PFSK-1 (cell line): ENCODE measurements at regions not wholly inside any gene's neighbourhood (a gene's known extent, or its start where the extent isn't known, plus 50 kb on each side); places are given as distances from the start of the nearest gene placed in this dataset.

Source experiments
- FOXP2 ChIP-seq: optimal IDR thresholded peaks from 2 replicates; pipeline ENCODE3; 2011; ENCODE audit warnings: borderline replicate concordance, control low read depth, inconsistent platforms; ENCODE audit not compliant: insufficient read depth; ENCODE audit errors: extremely low read length, extremely low read depth
- POLR2AphosphoS5 ChIP-seq: IDR thresholded peaks from 2 replicates; pipeline ENCODE4 v1.6.1; 2012; ENCODE audit warnings: low read depth, mild to moderate bottlenecking, control low read depth, low read length, moderate library complexity
- SIN3A ChIP-seq: IDR thresholded peaks from 2 replicates; pipeline ENCODE4 v1.6.1; 2012; ENCODE audit warnings: mild to moderate bottlenecking, low read length, moderate library complexity, borderline replicate concordance; ENCODE audit not compliant: insufficient read depth
- TAF1 ChIP-seq: IDR thresholded peaks from 2 replicates; pipeline ENCODE4 v1.6.1; 2012; ENCODE audit warnings: low read length, control low read depth, borderline replicate concordance; ENCODE audit not compliant: insufficient read depth
- TF ChIP-seq, protein P1 (sequence below), 2 experiments: IDR thresholded peaks; 2 replicates each; pipeline versions ENCODE4 v1.6.1 to v1.8.0; 2011 to 2012; ENCODE audit warnings: low read depth in 2 of 2, low read length in 2 of 2, control low read depth in 1 of 2, inconsistent platforms in 1 of 2, mild to moderate bottlenecking in 1 of 2, moderate library complexity in 1 of 2; ENCODE audit not compliant: insufficient read depth in 1 of 2

DNA sequence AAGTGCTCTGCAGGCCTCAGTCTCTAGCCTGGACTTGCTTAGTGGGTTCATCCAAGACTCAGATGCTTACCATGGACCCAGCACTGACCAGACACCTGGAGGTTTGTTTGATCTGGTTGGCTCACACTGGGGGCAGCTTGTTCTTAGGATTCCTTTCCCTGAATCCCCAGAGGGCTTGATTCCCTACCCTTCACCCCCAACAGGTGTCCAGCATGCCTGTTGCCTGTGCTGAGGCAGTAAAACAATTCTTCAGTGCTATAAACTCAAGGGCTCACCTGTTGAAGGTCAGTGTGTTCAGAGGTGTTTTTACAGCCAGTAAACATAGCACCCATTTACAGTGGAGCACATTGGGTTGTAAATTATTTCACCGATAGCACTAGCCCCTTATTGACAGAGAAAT is 123.8 kb upstream of the KLF4 start:
- no peak for TF ChIP-seq SIN3A
- no peak for TF ChIP-seq FOXP2
- TF ChIP-seq, protein P1, sequence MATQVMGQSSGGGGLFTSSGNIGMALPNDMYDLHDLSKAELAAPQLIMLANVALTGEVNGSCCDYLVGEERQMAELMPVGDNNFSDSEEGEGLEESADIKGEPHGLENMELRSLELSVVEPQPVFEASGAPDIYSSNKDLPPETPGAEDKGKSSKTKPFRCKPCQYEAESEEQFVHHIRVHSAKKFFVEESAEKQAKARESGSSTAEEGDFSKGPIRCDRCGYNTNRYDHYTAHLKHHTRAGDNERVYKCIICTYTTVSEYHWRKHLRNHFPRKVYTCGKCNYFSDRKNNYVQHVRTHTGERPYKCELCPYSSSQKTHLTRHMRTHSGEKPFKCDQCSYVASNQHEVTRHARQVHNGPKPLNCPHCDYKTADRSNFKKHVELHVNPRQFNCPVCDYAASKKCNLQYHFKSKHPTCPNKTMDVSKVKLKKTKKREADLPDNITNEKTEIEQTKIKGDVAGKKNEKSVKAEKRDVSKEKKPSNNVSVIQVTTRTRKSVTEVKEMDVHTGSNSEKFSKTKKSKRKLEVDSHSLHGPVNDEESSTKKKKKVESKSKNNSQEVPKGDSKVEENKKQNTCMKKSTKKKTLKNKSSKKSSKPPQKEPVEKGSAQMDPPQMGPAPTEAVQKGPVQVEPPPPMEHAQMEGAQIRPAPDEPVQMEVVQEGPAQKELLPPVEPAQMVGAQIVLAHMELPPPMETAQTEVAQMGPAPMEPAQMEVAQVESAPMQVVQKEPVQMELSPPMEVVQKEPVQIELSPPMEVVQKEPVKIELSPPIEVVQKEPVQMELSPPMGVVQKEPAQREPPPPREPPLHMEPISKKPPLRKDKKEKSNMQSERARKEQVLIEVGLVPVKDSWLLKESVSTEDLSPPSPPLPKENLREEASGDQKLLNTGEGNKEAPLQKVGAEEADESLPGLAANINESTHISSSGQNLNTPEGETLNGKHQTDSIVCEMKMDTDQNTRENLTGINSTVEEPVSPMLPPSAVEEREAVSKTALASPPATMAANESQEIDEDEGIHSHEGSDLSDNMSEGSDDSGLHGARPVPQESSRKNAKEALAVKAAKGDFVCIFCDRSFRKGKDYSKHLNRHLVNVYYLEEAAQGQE (IDR thresholded peaks at IDR 0.05; ENCODE audit: insufficient read depth in 1 of 2, low read depth in 2 of 2, low read length in 2 of 2), result no peak
- no peak for TF ChIP-seq TAF1
- no peak for TF ChIP-seq POLR2AphosphoS5

DNA sequence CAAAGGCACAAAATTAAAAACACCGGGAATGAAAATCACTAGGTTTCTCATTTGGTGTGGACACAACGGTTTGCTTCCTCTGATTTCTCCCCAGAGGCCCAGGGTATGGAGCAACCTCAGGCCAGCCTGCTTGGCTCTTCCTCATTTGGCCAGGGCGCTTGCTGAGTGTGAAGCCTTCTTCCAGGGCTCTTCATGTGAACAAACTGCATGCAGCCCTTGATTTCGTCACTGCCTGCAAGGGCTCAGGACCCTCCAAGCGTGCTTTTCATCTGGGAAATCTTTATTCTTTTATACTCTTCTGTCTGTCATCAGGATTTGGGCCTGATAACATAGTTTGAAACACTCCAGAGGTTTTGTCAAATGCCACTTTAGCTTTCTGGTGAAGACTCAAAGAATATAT is 122.6 kb upstream of the KLF4 start:
- TF ChIP-seq TAF1, result no peak
- no peak for TF ChIP-seq POLR2AphosphoS5
- TF ChIP-seq FOXP2, result no peak
- TF ChIP-seq SIN3A, result no peak
- TF ChIP-seq, protein P1 (IDR thresholded peaks at IDR 0.05; ENCODE audit: insufficient read depth in 1 of 2, low read depth in 2 of 2, low read length in 2 of 2), result no peak

DNA sequence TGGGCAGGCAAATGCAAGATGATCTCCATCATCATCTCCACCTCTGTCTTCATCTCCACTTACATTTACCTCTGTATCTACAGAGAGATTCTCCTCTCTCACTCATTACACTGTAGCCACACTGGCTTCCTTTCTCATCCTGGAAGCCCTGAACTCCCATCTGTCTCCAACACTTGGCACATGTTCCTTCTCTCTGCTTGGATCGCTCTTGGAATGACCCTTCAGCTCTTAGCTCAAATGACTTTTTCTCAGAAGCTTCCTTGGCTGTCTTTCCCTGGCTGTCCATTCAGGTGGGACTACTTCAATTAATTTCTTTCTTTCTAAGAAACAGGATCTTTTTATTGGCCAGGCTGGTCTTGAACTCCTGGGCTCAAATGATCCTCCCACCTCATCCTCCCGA is 120.0 kb upstream of the KLF4 start:
- no peak for TF ChIP-seq SIN3A
- no peak for TF ChIP-seq FOXP2
- TF ChIP-seq POLR2AphosphoS5, result no peak
- TF ChIP-seq, protein P1 (IDR thresholded peaks at IDR 0.05; ENCODE audit: insufficient read depth in 1 of 2, low read depth in 2 of 2, low read length in 2 of 2), result no peak
- TF ChIP-seq TAF1, result no peak

DNA sequence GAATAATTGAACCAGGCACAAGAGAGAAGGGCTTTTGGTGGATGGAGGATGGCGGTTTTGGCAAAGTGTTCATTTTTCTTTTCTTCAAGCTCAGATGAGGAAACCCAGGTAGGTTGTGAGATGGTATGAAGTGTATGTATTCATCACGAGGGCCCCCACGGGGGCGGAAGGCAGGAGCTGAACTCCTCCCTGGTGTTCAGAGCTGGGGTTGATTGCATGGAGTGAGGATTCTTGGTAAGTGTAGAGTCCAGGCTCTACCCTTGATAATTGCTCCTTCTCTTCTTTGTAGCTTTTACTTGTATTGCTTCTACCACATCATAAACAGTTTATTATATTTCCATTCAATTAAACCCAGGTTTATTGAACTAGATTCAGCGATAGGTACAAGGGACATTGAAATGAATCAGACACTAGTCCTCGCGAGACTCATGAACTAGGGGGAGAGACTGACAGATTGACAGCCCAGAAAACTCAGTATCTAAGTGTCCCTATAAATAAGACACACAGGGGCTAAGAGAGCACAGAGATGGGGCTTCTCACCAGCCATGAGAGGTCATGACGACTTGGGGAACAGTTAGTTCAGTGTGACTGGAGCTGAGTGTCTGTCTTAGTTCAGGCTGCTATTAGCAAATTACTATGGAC is 116.7 kb upstream of the KLF4 start:
- no peak for TF ChIP-seq FOXP2
- no peak for TF ChIP-seq SIN3A
- TF ChIP-seq TAF1, result no peak
- TF ChIP-seq, protein P1 (IDR thresholded peaks at IDR 0.05; ENCODE audit: insufficient read depth in 1 of 2, low read depth in 2 of 2, low read length in 2 of 2), result no peak
- TF ChIP-seq POLR2AphosphoS5, result no peak

DNA sequence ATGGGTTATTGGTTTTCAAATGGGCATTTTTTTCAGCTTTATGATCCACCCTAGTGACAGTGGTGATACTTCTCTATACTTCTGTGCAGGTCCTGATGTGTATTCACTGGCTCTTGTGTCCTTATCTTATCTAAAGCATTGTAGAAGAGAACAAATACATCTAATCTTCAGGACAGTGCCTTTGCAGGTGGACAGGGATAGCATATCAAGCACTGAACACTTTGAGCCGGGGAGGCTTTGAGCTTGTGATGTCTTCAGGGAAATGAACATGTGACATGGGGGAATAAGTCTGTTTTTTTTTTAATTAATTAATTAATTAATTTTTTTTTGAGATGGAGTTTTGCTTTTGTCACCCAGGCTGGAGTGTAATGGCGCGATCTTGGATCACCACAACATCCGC is 115.5 kb upstream of the KLF4 start:
- no peak for TF ChIP-seq FOXP2
- TF ChIP-seq POLR2AphosphoS5, result no peak
- TF ChIP-seq SIN3A, result no peak
- TF ChIP-seq, protein P1 (IDR thresholded peaks at IDR 0.05; ENCODE audit: insufficient read depth in 1 of 2, low read depth in 2 of 2, low read length in 2 of 2), result no peak
- TF ChIP-seq TAF1, result no peak
